PC-3 (cell line): ENCODE measurements at regions not wholly inside any gene's neighbourhood (a gene's known extent, or its start where the extent isn't known, plus 50 kb on each side); places are given as distances from the start of the nearest gene placed in this dataset.

Experiments
- ATAC-seq: fragments of 200-7000 bp; cut with Tn5 transposase; 2 replicates; pipeline ENCODE4 v1.9.1; 2020; ENCODE audit warnings: mild to moderate bottlenecking, moderate library complexity
- BruUV-seq: library from RNA; stranded (reverse); fragments of 400-500 nt; replicated peaks from 2 replicates; lab custom pipeline; 2021; lab: Mats Ljungman, UMichigan
- CTCF ChIA-PET: fragments of 300-600 bp; sonication (Branson Sonifier 250); formaldehyde crosslinking; loops from one replicate; lab custom pipeline; 2022; ENCODE audit warnings: antibody characterized with exemption; lab: Charles Lee
- POLR2A ChIA-PET: fragments of 300-600 bp; sonication (Branson Sonifier 250); formaldehyde crosslinking; loops from one replicate; lab custom pipeline; 2022; ENCODE audit warnings: antibody characterized with exemption; ENCODE audit not compliant: unreplicated experiment; lab: Charles Lee
- DNase-seq: peaks from one replicate; pipeline ENCODE4 v3.0.0-alpha.2; 2015
- H2AFZ ChIP-seq: fragments of 300-600 bp; sonication (generic); 2 replicates; pipeline ENCODE4 v1.6.0; 2016; ENCODE audit warnings: antibody characterized with exemption, low read length
- H3F3A ChIP-seq: fragments of 300-600 bp; sonication (generic); one replicate; pipeline ENCODE4 v1.6.0; 2017; ENCODE audit warnings: antibody characterized with exemption, low read length, control low read depth, mild to moderate bottlenecking; ENCODE audit not compliant: unreplicated experiment
- H3K27ac ChIP-seq: fragments of 300-600 bp; sonication (generic); 2 replicates; pipeline ENCODE4 v1.5.1; 2016; ENCODE audit warnings: mild to moderate bottlenecking, low read length
- H3K27me3 ChIP-seq: fragments of 300-600 bp; sonication (generic); 2 replicates; pipeline ENCODE4 v1.6.1; 2016; ENCODE audit warnings: low read length, mixed read lengths
- H3K36me3 ChIP-seq: fragments of 300-600 bp; sonication (generic); 2 replicates; pipeline ENCODE4 v1.6.1; 2016; ENCODE audit warnings: low read depth, mixed run types, low read length, mixed read lengths
- H3K4me1 ChIP-seq: fragments of 300-600 bp; sonication (generic); 2 replicates; pipeline ENCODE4 v1.5.1; 2016; ENCODE audit warnings: low read length; ENCODE audit not compliant: insufficient read depth
- H3K4me2 ChIP-seq: fragments of 300-600 bp; sonication (generic); 2 replicates; pipeline ENCODE4 v1.6.0; 2016; ENCODE audit warnings: low read length
- H3K4me3 ChIP-seq: fragments of 300-600 bp; sonication (generic); 2 replicates; pipeline ENCODE4 v1.5.1; 2016; ENCODE audit warnings: mild to moderate bottlenecking, low read length, mixed read lengths
- H3K79me2 ChIP-seq: fragments of 300-600 bp; sonication (generic); 2 replicates; pipeline ENCODE4 v1.6.1; 2017; ENCODE audit warnings: low read length, mixed read lengths
- H3K9ac ChIP-seq: fragments of 300-600 bp; sonication (generic); 2 replicates; pipeline ENCODE4 v1.6.0; 2016; ENCODE audit warnings: mild to moderate bottlenecking, low read length
- H3K9me2 ChIP-seq: fragments of 300-600 bp; sonication (generic); replicated peaks from 2 replicates; pipeline ENCODE4 v1.6.1; 2016; ENCODE audit warnings: mixed run types, low read length, mixed read lengths
- H3K9me3 ChIP-seq: fragments of 300-600 bp; sonication (generic); 2 replicates; pipeline ENCODE4 v1.6.1; 2016; ENCODE audit warnings: low read length, mixed read lengths
- H4K20me1 ChIP-seq: fragments of 300-600 bp; sonication (generic); 2 replicates; pipeline ENCODE4 v1.6.1; 2016; ENCODE audit warnings: low read length, mixed read lengths
- EZH2 ChIP-seq: fragments of 300-600 bp; sonication (generic); IDR thresholded peaks from one replicate; pipeline ENCODE4 v1.6.1; 2017; ENCODE audit warnings: antibody characterized with exemption, mild to moderate bottlenecking, low read length; ENCODE audit not compliant: unreplicated experiment
- EZH2phosphoT487 ChIP-seq: fragments of 300-600 bp; sonication (generic); IDR thresholded peaks from 2 replicates; pipeline ENCODE4 v1.6.1; 2018; ENCODE audit warnings: mild to moderate bottlenecking, antibody characterized with exemption, low read length, borderline replicate concordance
- intact Hi-C: fragments of 100-400 bp; cut with micrococcal nuclease; formaldehyde crosslinking; loops from 2 replicates; pipeline ENCODE4 v1.9.0; 2023
- TF ChIP-seq, protein P1 (sequence below): fragments of 300-600 bp; sonication (generic); conservative IDR thresholded peaks from 2 replicates; pipeline ENCODE4 v1.5.1; 2017; ENCODE audit warnings: antibody characterized with exemption, low read depth, mild to moderate bottlenecking, low read length

DNA sequence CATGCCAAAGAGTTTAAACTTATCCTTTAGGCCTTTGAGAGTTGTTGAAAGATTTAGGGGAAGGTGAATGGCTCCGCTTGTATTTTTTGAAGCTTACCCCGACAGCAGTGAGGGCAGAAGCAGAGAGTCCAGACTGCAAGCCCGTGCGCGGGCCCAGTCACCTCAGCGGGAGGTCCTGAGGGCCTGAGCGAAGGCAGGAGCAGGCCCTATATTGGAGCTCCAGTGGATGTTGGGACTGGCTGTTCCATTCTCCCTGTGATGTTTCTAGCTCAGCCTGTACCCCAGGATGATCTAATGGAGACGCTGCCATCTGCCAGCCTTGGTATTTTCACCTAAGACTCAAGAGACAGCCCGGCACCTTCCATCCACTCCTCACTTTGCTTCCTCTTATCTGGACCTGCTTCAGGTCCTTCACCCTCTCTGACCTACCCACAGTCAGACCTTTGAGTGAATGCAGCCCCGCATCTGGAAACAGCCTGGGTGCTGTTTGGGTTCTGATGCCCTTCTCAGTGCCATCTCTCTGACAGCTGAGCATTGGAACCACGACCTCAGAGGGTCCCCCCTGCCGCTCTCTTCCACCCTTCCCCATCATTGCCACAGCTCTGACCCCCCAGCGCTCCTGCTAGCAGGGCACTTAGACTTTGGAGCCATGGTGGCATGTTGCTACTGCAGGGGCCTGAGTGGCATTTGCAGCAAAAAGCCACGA is 628.2 kb upstream of the CADM1 start:
- no peak for DNase-seq
- POLR2A ChIA-PET, result no interaction called here
- BruUV-seq, result no TSS peak

DNA sequence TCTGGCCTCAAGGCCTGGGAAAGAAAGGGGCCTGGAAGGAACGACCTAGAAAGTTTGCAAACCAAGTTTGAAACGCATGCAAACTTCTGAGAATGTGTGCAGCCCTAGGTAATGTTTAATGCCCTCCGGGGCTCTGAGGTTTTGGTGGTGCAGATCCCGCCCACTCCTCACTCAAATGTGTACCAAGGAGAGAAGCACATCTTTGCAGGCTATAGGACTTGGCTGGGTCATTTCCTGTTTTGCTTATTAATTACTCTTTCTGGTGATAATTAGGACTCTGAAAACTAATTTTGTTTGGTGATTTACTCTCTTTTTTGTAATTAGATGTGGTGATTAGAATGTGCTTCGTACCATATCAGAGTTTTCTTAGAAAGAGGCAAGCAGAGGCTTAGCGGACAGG is 625.9 kb upstream of the CADM1 start:
- Histone ChIP-seq H3K9me3 (no peaks in the 10 kb centered on the region), H3K4me3 (no peak overlapping the region), H3K9ac (no peak overlapping the region), H2AFZ (no peak overlapping the region), H3K4me2 (no peak overlapping the region), H3K9me2 (no peaks in the 10 kb centered on the region), H3K4me1 (no peaks in the 10 kb centered on the region), H3K27ac (no peak overlapping the region), H3K36me3 (no peaks in the 10 kb centered on the region), H4K20me1 (no peaks in the 10 kb centered on the region), H3F3A (no peaks in the 10 kb centered on the region), H3K27me3 (0 out of 2 replicates have a peak, but pooled peaks cover 7% of the 10 kb centered on the region), H3K79me2 (no peaks in the 10 kb centered on the region)
- DNase-seq (no peak), ATAC-seq (no peak)
- intact Hi-C loops, result no loop called here
- BruUV-seq, result no TSS peak
- CTCF ChIA-PET, result no interaction called here
- TF ChIP-seq EZH2phosphoT487 (no peak), EZH2 (no peak)
- TF ChIP-seq, protein P1, sequence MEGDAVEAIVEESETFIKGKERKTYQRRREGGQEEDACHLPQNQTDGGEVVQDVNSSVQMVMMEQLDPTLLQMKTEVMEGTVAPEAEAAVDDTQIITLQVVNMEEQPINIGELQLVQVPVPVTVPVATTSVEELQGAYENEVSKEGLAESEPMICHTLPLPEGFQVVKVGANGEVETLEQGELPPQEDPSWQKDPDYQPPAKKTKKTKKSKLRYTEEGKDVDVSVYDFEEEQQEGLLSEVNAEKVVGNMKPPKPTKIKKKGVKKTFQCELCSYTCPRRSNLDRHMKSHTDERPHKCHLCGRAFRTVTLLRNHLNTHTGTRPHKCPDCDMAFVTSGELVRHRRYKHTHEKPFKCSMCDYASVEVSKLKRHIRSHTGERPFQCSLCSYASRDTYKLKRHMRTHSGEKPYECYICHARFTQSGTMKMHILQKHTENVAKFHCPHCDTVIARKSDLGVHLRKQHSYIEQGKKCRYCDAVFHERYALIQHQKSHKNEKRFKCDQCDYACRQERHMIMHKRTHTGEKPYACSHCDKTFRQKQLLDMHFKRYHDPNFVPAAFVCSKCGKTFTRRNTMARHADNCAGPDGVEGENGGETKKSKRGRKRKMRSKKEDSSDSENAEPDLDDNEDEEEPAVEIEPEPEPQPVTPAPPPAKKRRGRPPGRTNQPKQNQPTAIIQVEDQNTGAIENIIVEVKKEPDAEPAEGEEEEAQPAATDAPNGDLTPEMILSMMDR, result no peak
- POLR2A ChIA-PET, result no interaction called here

More for the DNA sequence above, 628.2 kb upstream of the CADM1 start:
- TF ChIP-seq, protein P1, result no peak
- TF ChIP-seq EZH2phosphoT487 (no peak), EZH2 (no peak)
- no peak overlapping the region for H3K27ac ChIP-seq
- no peaks in the 10 kb centered on the region for H3K79me2 ChIP-seq
- no peaks in the 10 kb centered on the region for H3K9me2 ChIP-seq
- H3K9ac ChIP-seq, result no peak overlapping the region
- H3K4me1 ChIP-seq, result no peaks in the 10 kb centered on the region
- H3K4me3 ChIP-seq, result no peak overlapping the region
- no peaks in the 10 kb centered on the region for H3K9me3 ChIP-seq
- no peaks in the 10 kb centered on the region for H3K36me3 ChIP-seq
- CTCF ChIA-PET, result no interaction called here
- H3K27me3 ChIP-seq, result 0 out of 2 replicates have a peak, but pooled peaks cover 7% of the 10 kb centered on the region
- H2AFZ ChIP-seq, result no peak overlapping the region
- no peaks in the 10 kb centered on the region for H4K20me1 ChIP-seq
- no peak overlapping the region for H3K4me2 ChIP-seq
- no peaks in the 10 kb centered on the region for H3F3A ChIP-seq
- intact Hi-C loops, result no loop called here
- no peak for ATAC-seq

DNA sequence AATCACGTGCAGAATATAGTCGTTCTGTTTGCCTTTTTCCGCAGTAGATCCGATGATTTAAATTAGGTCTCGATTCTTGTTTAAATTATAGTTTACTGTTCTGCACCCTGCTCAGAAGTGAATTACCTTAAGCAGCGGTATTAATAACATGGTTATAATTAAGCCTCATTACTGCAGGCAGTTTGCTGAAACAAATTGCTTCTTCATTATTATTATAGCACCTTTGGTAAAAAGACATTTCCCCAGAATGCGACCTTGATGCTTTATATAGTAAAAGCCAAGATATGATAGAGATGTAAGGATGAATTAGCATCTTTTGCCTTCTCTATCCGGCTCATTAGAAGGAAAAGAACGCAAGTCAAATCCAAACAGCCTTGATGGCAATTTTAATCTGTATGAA is 625.2 kb upstream of the CADM1 start:
- ChIA-PET CTCF (no interaction called here), POLR2A (no interaction called here)
- Histone ChIP-seq H3K36me3 (no peaks in the 10 kb centered on the region), H3K4me2 (no peak overlapping the region), H3K9me3 (no peaks in the 10 kb centered on the region), H3K27me3 (0 out of 2 replicates have a peak, but pooled peaks cover 7% of the 10 kb centered on the region), H3K9me2 (no peaks in the 10 kb centered on the region), H4K20me1 (no peaks in the 10 kb centered on the region), H3K4me1 (no peaks in the 10 kb centered on the region), H2AFZ (no peak overlapping the region), H3K79me2 (no peaks in the 10 kb centered on the region), H3F3A (no peaks in the 10 kb centered on the region), H3K4me3 (no peak overlapping the region), H3K9ac (no peak overlapping the region), H3K27ac (no peak overlapping the region)
- intact Hi-C loops, result no loop called here
- TF ChIP-seq, protein P1, result no peak
- TF ChIP-seq EZH2phosphoT487 (no peak), EZH2 (no peak)
- BruUV-seq, result no TSS peak
- DNase-seq (no peak), ATAC-seq (no peak)
